ENCODE measurements at regions not wholly inside any gene's neighbourhood (a gene's known extent, or its start where the extent isn't known, plus 50 kb on each side); places are given as distances from the start of the nearest gene placed in this dataset.

GRCh38 chr3:115204475-115204874 is 57.4 kb upstream of the ZBTB20 start:
- no peak for TF ChIP-seq CTCF (IDR thresholded peaks at IDR 0.05)
- no peak for TF ChIP-seq POLR2A (IDR thresholded peaks at IDR 0.05)

Measured in esophagus squamous epithelium (tissue), 4 donors.